ENCODE measurements at regions not wholly inside any gene's neighbourhood (a gene's known extent, or its start where the extent isn't known, plus 50 kb on each side); places are given as distances from the start of the nearest gene placed in this dataset.

- TF ChIP-seq EZH2 (IDR thresholded peaks at IDR 0.05; ENCODE audit: insufficient read depth, poor library complexity, severe bottlenecking), result no peak
- no peak for TF ChIP-seq EZH2phosphoT487 (IDR thresholded peaks at IDR 0.05; ENCODE audit: insufficient read depth, low read depth)
These were observed 88.7 kb upstream of the KRR1 start for GRCh38 chr12:75600146-75600545.
